Inferior parietal cortex (tissue), 1 donor: ENCODE measurements at regions not wholly inside any gene's neighbourhood (a gene's known extent, or its start where the extent isn't known, plus 50 kb on each side); places are given as distances from the start of the nearest gene placed in this dataset.
"Not testable (repeated sequence)": the region's sequence is repeated elsewhere in the genome, so short reads cannot be mapped to it uniquely, and the experiment has no call there.

Experiments
- DNase-seq: peaks from one replicate; pipeline ENCODE4 v3.0.0-alpha.2; 2016; ENCODE audit errors: extremely low spot score

- no peak for DNase-seq
These were observed 391.6 kb upstream of the FKBP1C start for GRCh38 chr6:62819640-62820039.

- DNase-seq = no peak
These were observed 402.5 kb upstream of the FKBP1C start for GRCh38 chr6:62808565-62809293.

GRCh38 chr6:62805431-62805830 is 405.8 kb upstream of the FKBP1C start:
- no peak for DNase-seq

- no peak for DNase-seq
These were observed 408.2 kb upstream of the FKBP1C start for GRCh38 chr6:62803094-62803493.

GRCh38 chr6:62797190-62797589 is 414.1 kb upstream of the FKBP1C start:
- no peak for DNase-seq

- DNase-seq = peak; percentile 70
These were observed 435.7 kb upstream of the FKBP1C start for GRCh38 chr6:62775427-62776022.

GRCh38 chr6:62766174-62766573 is 445.1 kb upstream of the FKBP1C start:
- not testable (repeated sequence) for DNase-seq

GRCh38 chr6:62764841-62765240 is 446.4 kb upstream of the FKBP1C start:
- DNase-seq = no peak

GRCh38 chr6:62763125-62763912 is 447.9 kb upstream of the FKBP1C start:
- DNase-seq = no peak

- peak; percentile 43 for DNase-seq
These were observed 460.9 kb upstream of the KHDRBS2 start for GRCh38 chr6:62746968-62747367.

- DNase-seq = peak; percentile 36
These were observed 460.1 kb upstream of the KHDRBS2 start for GRCh38 chr6:62746161-62746560.

- no peak for DNase-seq
These were observed 454.6 kb upstream of the KHDRBS2 start for GRCh38 chr6:62740596-62740995.

- no peak for DNase-seq
These were observed 454.1 kb upstream of the KHDRBS2 start for GRCh38 chr6:62740171-62740570.

- no peak for DNase-seq
These were observed 451.8 kb upstream of the KHDRBS2 start for GRCh38 chr6:62737792-62738191.

GRCh38 chr6:62721408-62721807 is 435.4 kb upstream of the KHDRBS2 start:
- no peak for DNase-seq

- no peak for DNase-seq
These were observed 430.7 kb upstream of the KHDRBS2 start for GRCh38 chr6:62716719-62717118.

- DNase-seq = no peak
These were observed 428.1 kb upstream of the KHDRBS2 start for GRCh38 chr6:62714112-62714511.

- DNase-seq = no peak
These were observed 425.7 kb upstream of the KHDRBS2 start for GRCh38 chr6:62711750-62712149.

GRCh38 chr6:62707914-62708313 is 421.9 kb upstream of the KHDRBS2 start:
- DNase-seq = no peak

- DNase-seq = no peak
These were observed 421.1 kb upstream of the KHDRBS2 start for GRCh38 chr6:62707156-62707555.

GRCh38 chr6:62683063-62683462 is 397.0 kb upstream of the KHDRBS2 start:
- DNase-seq = no peak

GRCh38 chr6:62681108-62681507 is 395.1 kb upstream of the KHDRBS2 start:
- DNase-seq = no peak

GRCh38 chr6:62672989-62673388 is 387.0 kb upstream of the KHDRBS2 start:
- DNase-seq = no peak
